ENCODE measurements at regions not wholly inside any gene's neighbourhood (a gene's known extent, or its start where the extent isn't known, plus 50 kb on each side); places are given as distances from the start of the nearest gene placed in this dataset.

DNA sequence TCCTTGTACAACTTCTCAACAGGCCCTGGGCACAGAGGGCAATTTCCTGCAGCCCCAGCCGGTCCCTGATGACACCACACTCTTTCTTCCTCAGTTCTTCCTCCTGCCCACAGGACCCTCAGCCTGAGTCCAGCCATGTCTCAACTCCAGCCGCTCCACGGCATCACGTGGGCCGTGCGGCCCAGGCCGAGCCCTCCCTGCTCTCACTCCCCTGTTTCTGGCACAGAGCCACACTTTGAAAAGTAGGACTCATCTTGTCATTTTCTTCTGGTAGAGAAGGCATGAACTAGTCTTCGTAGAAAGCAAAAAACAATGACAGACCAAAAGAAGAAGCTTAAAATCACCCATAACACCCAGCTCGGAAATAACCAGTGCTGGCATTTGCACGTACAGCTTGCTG, 404.7 kb upstream of the IRX1 start:
- TF ChIP-seq POLR2AphosphoS5 (IDR thresholded peaks at IDR 0.05), result no peak
- TF ChIP-seq, protein P1, sequence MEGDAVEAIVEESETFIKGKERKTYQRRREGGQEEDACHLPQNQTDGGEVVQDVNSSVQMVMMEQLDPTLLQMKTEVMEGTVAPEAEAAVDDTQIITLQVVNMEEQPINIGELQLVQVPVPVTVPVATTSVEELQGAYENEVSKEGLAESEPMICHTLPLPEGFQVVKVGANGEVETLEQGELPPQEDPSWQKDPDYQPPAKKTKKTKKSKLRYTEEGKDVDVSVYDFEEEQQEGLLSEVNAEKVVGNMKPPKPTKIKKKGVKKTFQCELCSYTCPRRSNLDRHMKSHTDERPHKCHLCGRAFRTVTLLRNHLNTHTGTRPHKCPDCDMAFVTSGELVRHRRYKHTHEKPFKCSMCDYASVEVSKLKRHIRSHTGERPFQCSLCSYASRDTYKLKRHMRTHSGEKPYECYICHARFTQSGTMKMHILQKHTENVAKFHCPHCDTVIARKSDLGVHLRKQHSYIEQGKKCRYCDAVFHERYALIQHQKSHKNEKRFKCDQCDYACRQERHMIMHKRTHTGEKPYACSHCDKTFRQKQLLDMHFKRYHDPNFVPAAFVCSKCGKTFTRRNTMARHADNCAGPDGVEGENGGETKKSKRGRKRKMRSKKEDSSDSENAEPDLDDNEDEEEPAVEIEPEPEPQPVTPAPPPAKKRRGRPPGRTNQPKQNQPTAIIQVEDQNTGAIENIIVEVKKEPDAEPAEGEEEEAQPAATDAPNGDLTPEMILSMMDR (IDR thresholded peaks at IDR 0.05), result no peak
